NB4 (cell line): ENCODE measurements at regions not wholly inside any gene's neighbourhood (a gene's known extent, or its start where the extent isn't known, plus 50 kb on each side); places are given as distances from the start of the nearest gene placed in this dataset.
"Not testable (repeated sequence)": the region's sequence is repeated elsewhere in the genome, so short reads cannot be mapped to it uniquely, and the experiment has no call there.

Source experiments
- CTCF ChIP-seq: IDR thresholded peaks from one replicate; pipeline ENCODE4 v1.5.1; 2012; ENCODE audit warnings: low read depth, low read length
- MYC ChIP-seq: IDR thresholded peaks from 2 replicates; pipeline ENCODE4 v1.6.1; 2011; ENCODE audit warnings: low read depth, low read length
- POLR2A ChIP-seq: IDR thresholded peaks from 2 replicates; pipeline ENCODE4 v1.6.1; 2011; ENCODE audit warnings: mild to moderate bottlenecking; ENCODE audit not compliant: insufficient read length; ENCODE audit errors: extremely low read depth

DNA sequence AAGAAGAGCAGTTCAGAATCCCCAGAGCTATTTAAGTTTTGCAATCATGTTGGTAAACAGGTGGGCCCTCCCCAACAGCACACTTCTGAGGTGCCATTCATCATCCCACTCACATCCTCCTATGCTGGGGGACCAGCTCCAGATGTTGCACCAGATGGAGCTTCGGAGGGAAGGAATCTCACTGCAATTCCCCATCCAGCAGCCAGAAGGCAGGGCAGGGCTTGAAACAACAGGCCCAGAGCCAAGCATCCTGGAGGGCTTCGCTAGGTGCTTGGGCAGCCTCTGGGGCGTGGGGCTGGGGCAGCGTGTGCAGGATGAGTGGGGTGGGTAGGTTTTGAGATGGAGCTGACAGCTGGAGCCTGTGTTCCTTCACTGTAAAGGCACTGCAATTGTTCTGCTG, 73.6 kb downstream of the ATP6V0E2 start:
- not testable (repeated sequence) for TF ChIP-seq CTCF, POLR2A, MYC
